NCI-H1092 treated with DMSO at 0.1 percent for 48 hours (cell line): ENCODE measurements at regions not wholly inside any gene's neighbourhood (a gene's known extent, or its start where the extent isn't known, plus 50 kb on each side); places are given as distances from the start of the nearest gene placed in this dataset.
"Not testable (repeated sequence)": the region's sequence is repeated elsewhere in the genome, so short reads cannot be mapped to it uniquely, and the experiment has no call there.

ENCODE experiments used
- DNase-seq: peaks from one replicate; lab custom pipeline; 2025; lab: John Stamatoyannopoulos, UW

GRCh38 chr2:8120506-8120860, 561.4 kb upstream of the ID2 start:
- DNase-seq: no peak

- no peak for DNase-seq
Observed at GRCh38 chr2:8121022-8121825, 560.6 kb upstream of the ID2 start.

- DNase-seq: no peak
Observed at GRCh38 chr2:8121826-8122513, 559.9 kb upstream of the ID2 start.

- DNase-seq: no peak
Observed at GRCh38 chr2:8122520-8122919, 559.3 kb upstream of the ID2 start.

- no peak for DNase-seq
Observed at GRCh38 chr2:8123464-8123863, 558.4 kb upstream of the ID2 start.

- DNase-seq: no peak
Observed at GRCh38 chr2:8125741-8126711, 555.8 kb upstream of the ID2 start.

GRCh38 chr2:8126783-8127182, 555.1 kb upstream of the ID2 start:
- DNase-seq: no peak

GRCh38 chr2:8131423-8131822, 550.4 kb upstream of the ID2 start:
- DNase-seq: not testable (repeated sequence)

GRCh38 chr2:8132351-8132831, 549.5 kb upstream of the ID2 start:
- peak; percentile 6 for DNase-seq

- DNase-seq: no peak
Observed at GRCh38 chr2:8132879-8133278, 549.0 kb upstream of the ID2 start.

GRCh38 chr2:8133363-8133762, 548.5 kb upstream of the ID2 start:
- DNase-seq: no peak

- DNase-seq: no peak
Observed at GRCh38 chr2:8133913-8134472, 547.9 kb upstream of the ID2 start.

- peak; percentile 29 for DNase-seq
Observed at GRCh38 chr2:8134473-8134932, 547.4 kb upstream of the ID2 start.

GRCh38 chr2:8134985-8135682, 546.7 kb upstream of the ID2 start:
- no peak for DNase-seq

- no peak for DNase-seq
Observed at GRCh38 chr2:8137801-8138200, 544.1 kb upstream of the ID2 start.

- DNase-seq: no peak
Observed at GRCh38 chr2:8138525-8138922, 543.3 kb upstream of the ID2 start.

- no peak for DNase-seq
Observed at GRCh38 chr2:8138923-8139667, 542.8 kb upstream of the ID2 start.

GRCh38 chr2:8139668-8140200, 542.1 kb upstream of the ID2 start:
- DNase-seq: no peak

GRCh38 chr2:8141079-8141707, 540.7 kb upstream of the ID2 start:
- DNase-seq: no peak

GRCh38 chr2:8141780-8142179, 540.1 kb upstream of the ID2 start:
- no peak for DNase-seq
